ENCODE measurements at regions not wholly inside any gene's neighbourhood (a gene's known extent, or its start where the extent isn't known, plus 50 kb on each side); places are given as distances from the start of the nearest gene placed in this dataset.

- no peak for DNase-seq
- Histone ChIP-seq H2AFZ (ENCODE audit: insufficient read depth, low read length, poor library complexity) (no peak overlapping the region), H2AK5ac (ENCODE audit: low read length) (no peak overlapping the region), H4K91ac (ENCODE audit: low read depth, low read length) (no peak overlapping the region), H3K14ac (ENCODE audit: low read length) (no peak overlapping the region), H4K12ac (ENCODE audit: low read depth, low read length) (no peak overlapping the region), H2BK5ac (ENCODE audit: low read depth, low read length, poor library complexity) (no peak overlapping the region), H3K36me3 (ENCODE audit: control insufficient read depth in 1 of 2, insufficient read depth in 2 of 2, low read length in 2 of 2) (no peaks in the 10 kb centered on the region), H3K79me2 (ENCODE audit: control insufficient read depth, insufficient read depth, low read length, poor library complexity) (no peaks in the 10 kb centered on the region), H3K4me2 (ENCODE audit: low read length) (no peak overlapping the region), H3K4me1 (ENCODE audit: control insufficient read depth in 1 of 2, insufficient read depth in 2 of 2, low read length in 2 of 2) (peaks cover 0 to 3% of the 10 kb centered on the region in 2 experiments), H3K4ac (ENCODE audit: low read depth, low read length) (no peak overlapping the region), H3K79me1 (ENCODE audit: low read length) (no peaks in the 10 kb centered on the region), H3K4me3 (ENCODE audit: low read depth, low read length) (no peak overlapping the region), H3K27me3 (ENCODE audit: insufficient read depth, low read length) (no peaks in the 10 kb centered on the region), H4K8ac (ENCODE audit: low read depth, low read length) (no peak overlapping the region), H3K18ac (ENCODE audit: low read length) (no peak overlapping the region), H2BK12ac (ENCODE audit: low read length) (no peak overlapping the region), H2BK120ac (ENCODE audit: insufficient read depth, low read length, poor library complexity) (no peak overlapping the region), H3K23ac (ENCODE audit: low read length) (no peak overlapping the region), H3K27ac (ENCODE audit: low read depth, low read length) (no peak overlapping the region), H3K9me3 (ENCODE audit: insufficient read depth, low read depth, low read length) (peaks cover 3% of the 10 kb centered on the region), H3K9ac (ENCODE audit: low read length) (no peak overlapping the region)
- WGBS (ENCODE audit: extremely low coverage, insufficient coverage, insufficient read length): no CpG with 5 or more reads among the region's 8 CpGs
These were observed 145.3 kb downstream of the MACROH2A1 start for GRCh38 chr5:135253601-135254178.

- H2BK12ac ChIP-seq (ENCODE audit: low read length): no peak overlapping the region
- H3K23ac ChIP-seq (ENCODE audit: low read length): no peak overlapping the region
- DNase-seq: no peak
- H3K18ac ChIP-seq (ENCODE audit: low read length): no peak overlapping the region
- H3K27me3 ChIP-seq (ENCODE audit: insufficient read depth, low read length): no peaks in the 10 kb centered on the region
- H2AK5ac ChIP-seq (ENCODE audit: low read length): no peak overlapping the region
- no peak overlapping the region for H2BK5ac ChIP-seq (ENCODE audit: low read depth, low read length, poor library complexity)
- H4K8ac ChIP-seq (ENCODE audit: low read depth, low read length): no peak overlapping the region
- no peaks in the 10 kb centered on the region for H3K79me1 ChIP-seq (ENCODE audit: low read length)
- H3K14ac ChIP-seq (ENCODE audit: low read length): no peak overlapping the region
- H3K4me3 ChIP-seq (ENCODE audit: low read depth, low read length): no peak overlapping the region
- no peak overlapping the region for H4K91ac ChIP-seq (ENCODE audit: low read depth, low read length)
- H4K12ac ChIP-seq (ENCODE audit: low read depth, low read length): no peak overlapping the region
- H2BK120ac ChIP-seq (ENCODE audit: insufficient read depth, low read length, poor library complexity): no peak overlapping the region
- no peaks in the 10 kb centered on the region for H3K36me3 ChIP-seq (ENCODE audit: control insufficient read depth in 1 of 2, insufficient read depth in 2 of 2, low read length in 2 of 2)
- H3K27ac ChIP-seq (ENCODE audit: low read depth, low read length): no peak overlapping the region
- no peaks in the 10 kb centered on the region for H3K79me2 ChIP-seq (ENCODE audit: control insufficient read depth, insufficient read depth, low read length, poor library complexity)
- no peak overlapping the region for H2AFZ ChIP-seq (ENCODE audit: insufficient read depth, low read length, poor library complexity)
- no peak overlapping the region for H3K9ac ChIP-seq (ENCODE audit: low read length)
- peaks cover 3% of the 10 kb centered on the region for H3K9me3 ChIP-seq (ENCODE audit: insufficient read depth, low read depth, low read length)
- peaks cover 3 to 7% of the 10 kb centered on the region in 2 experiments for H3K4me1 ChIP-seq (ENCODE audit: control insufficient read depth in 1 of 2, insufficient read depth in 2 of 2, low read length in 2 of 2)
- WGBS (ENCODE audit: extremely low coverage, insufficient coverage, insufficient read length): no CpG with 5 or more reads among the region's 8 CpGs
- no peak overlapping the region for H3K4me2 ChIP-seq (ENCODE audit: low read length)
- H3K4ac ChIP-seq (ENCODE audit: low read depth, low read length): no peak overlapping the region
These were observed 147.9 kb downstream of the MACROH2A1 start for GRCh38 chr5:135251093-135251492.

- Histone ChIP-seq H2BK120ac (ENCODE audit: insufficient read depth, low read length, poor library complexity) (no peak overlapping the region), H3K4ac (ENCODE audit: low read depth, low read length) (no peak overlapping the region), H3K23ac (ENCODE audit: low read length) (no peak overlapping the region), H3K79me2 (ENCODE audit: control insufficient read depth, insufficient read depth, low read length, poor library complexity) (no peaks in the 10 kb centered on the region), H2BK12ac (ENCODE audit: low read length) (no peak overlapping the region), H3K9ac (ENCODE audit: low read length) (no peak overlapping the region), H2AFZ (ENCODE audit: insufficient read depth, low read length, poor library complexity) (no peak overlapping the region), H4K12ac (ENCODE audit: low read depth, low read length) (no peak overlapping the region), H3K18ac (ENCODE audit: low read length) (no peak overlapping the region), H2AK5ac (ENCODE audit: low read length) (no peak overlapping the region), H3K14ac (ENCODE audit: low read length) (no peak overlapping the region), H3K9me3 (ENCODE audit: insufficient read depth, low read depth, low read length) (peaks cover 3% of the 10 kb centered on the region), H4K8ac (ENCODE audit: low read depth, low read length) (no peak overlapping the region), H3K27ac (ENCODE audit: low read depth, low read length) (no peak overlapping the region), H3K79me1 (ENCODE audit: low read length) (no peaks in the 10 kb centered on the region), H3K4me3 (ENCODE audit: low read depth, low read length) (no peak overlapping the region), H3K4me2 (ENCODE audit: low read length) (no peak overlapping the region), H2BK5ac (ENCODE audit: low read depth, low read length, poor library complexity) (no peak overlapping the region), H3K4me1 (ENCODE audit: control insufficient read depth in 1 of 2, insufficient read depth in 2 of 2, low read length in 2 of 2) (peaks cover 3 to 6% of the 10 kb centered on the region in 2 experiments), H3K36me3 (ENCODE audit: control insufficient read depth in 1 of 2, insufficient read depth in 2 of 2, low read length in 2 of 2) (no peaks in the 10 kb centered on the region), H4K91ac (ENCODE audit: low read depth, low read length) (no peak overlapping the region), H3K27me3 (ENCODE audit: insufficient read depth, low read length) (no peaks in the 10 kb centered on the region)
- no peak for DNase-seq
- no CpG with 5 or more reads among the region's 4 CpGs for WGBS (ENCODE audit: extremely low coverage, insufficient coverage, insufficient read length)
These were observed 148.4 kb downstream of the MACROH2A1 start for GRCh38 chr5:135250671-135251070.

- H3K79me1 ChIP-seq (ENCODE audit: low read length): no peaks in the 10 kb centered on the region
- no peak overlapping the region for H2AK5ac ChIP-seq (ENCODE audit: low read length)
- H3K4me3 ChIP-seq (ENCODE audit: low read depth, low read length): no peak overlapping the region
- no peak overlapping the region for H2BK120ac ChIP-seq (ENCODE audit: insufficient read depth, low read length, poor library complexity)
- H3K4me1 ChIP-seq (ENCODE audit: control insufficient read depth in 1 of 2, insufficient read depth in 2 of 2, low read length in 2 of 2): peaks cover 3% of the 10 kb centered on the region in 2 experiments
- no peaks in the 10 kb centered on the region for H3K36me3 ChIP-seq (ENCODE audit: control insufficient read depth in 1 of 2, insufficient read depth in 2 of 2, low read length in 2 of 2)
- H2AFZ ChIP-seq (ENCODE audit: insufficient read depth, low read length, poor library complexity): no peak overlapping the region
- H3K79me2 ChIP-seq (ENCODE audit: control insufficient read depth, insufficient read depth, low read length, poor library complexity): no peaks in the 10 kb centered on the region
- H3K4ac ChIP-seq (ENCODE audit: low read depth, low read length): no peak overlapping the region
- no peaks in the 10 kb centered on the region for H3K27me3 ChIP-seq (ENCODE audit: insufficient read depth, low read length)
- no peak overlapping the region for H3K4me2 ChIP-seq (ENCODE audit: low read length)
- no peak overlapping the region for H3K23ac ChIP-seq (ENCODE audit: low read length)
- DNase-seq: no peak
- H3K18ac ChIP-seq (ENCODE audit: low read length): no peak overlapping the region
- H4K91ac ChIP-seq (ENCODE audit: low read depth, low read length): no peak overlapping the region
- H4K8ac ChIP-seq (ENCODE audit: low read depth, low read length): no peak overlapping the region
- H2BK5ac ChIP-seq (ENCODE audit: low read depth, low read length, poor library complexity): no peak overlapping the region
- H3K27ac ChIP-seq (ENCODE audit: low read depth, low read length): no peak overlapping the region
- H4K12ac ChIP-seq (ENCODE audit: low read depth, low read length): no peak overlapping the region
- H2BK12ac ChIP-seq (ENCODE audit: low read length): no peak overlapping the region
- no CpG with 5 or more reads among the region's 5 CpGs for WGBS (ENCODE audit: extremely low coverage, insufficient coverage, insufficient read length)
- H3K14ac ChIP-seq (ENCODE audit: low read length): no peak overlapping the region
- H3K9me3 ChIP-seq (ENCODE audit: insufficient read depth, low read depth, low read length): peaks cover 3% of the 10 kb centered on the region
- H3K9ac ChIP-seq (ENCODE audit: low read length): no peak overlapping the region
These were observed 149.4 kb downstream of the MACROH2A1 start for GRCh38 chr5:135249658-135250057.
